SK-N-MC (cell line): ENCODE measurements at regions not wholly inside any gene's neighbourhood (a gene's known extent, or its start where the extent isn't known, plus 50 kb on each side); places are given as distances from the start of the nearest gene placed in this dataset.

Experiments used
- EZH2 ChIP-seq: fragments of 200-600 bp; sonication (generic); IDR thresholded peaks from one replicate; pipeline ENCODE4 v1.6.1; 2017; ENCODE audit warnings: antibody characterized with exemption
- FOXP2 ChIP-seq: optimal IDR thresholded peaks from 2 replicates; pipeline ENCODE3; 2011; ENCODE audit warnings: mild to moderate bottlenecking, moderate library complexity; ENCODE audit not compliant: insufficient read depth; ENCODE audit errors: extremely low read length, control extremely low read depth
- POLR2AphosphoS5 ChIP-seq: IDR thresholded peaks from 2 replicates; pipeline ENCODE4 v1.6.1; 2012; ENCODE audit warnings: mild to moderate bottlenecking, low read depth, low read length, borderline replicate concordance

GRCh38 chr14:44814196-44814595 lies 147.6 kb downstream of the KLHL28 start:
- no peak for TF ChIP-seq EZH2
- no peak for TF ChIP-seq POLR2AphosphoS5
- TF ChIP-seq FOXP2 = no peak
